ENCODE measurements at regions not wholly inside any gene's neighbourhood (a gene's known extent, or its start where the extent isn't known, plus 50 kb on each side); places are given as distances from the start of the nearest gene placed in this dataset.

GRCh38 chr3:174697310-174697709, 161.8 kb upstream of the NAALADL2 start:
- no peak for TF ChIP-seq MTA3 (IDR thresholded peaks at IDR 0.05; ENCODE audit: borderline replicate concordance, low read length)
- no peak for TF ChIP-seq CTCF (IDR thresholded peaks at IDR 0.05 in 2 of 3, conservative IDR thresholded peaks at IDR 0.05 in 1 of 3; ENCODE audit: control insufficient read depth in 2 of 3, extremely low read depth in 1 of 3, insufficient read depth in 1 of 3, low read depth in 3 of 3, low read length in 3 of 3)
- no peak for TF ChIP-seq NFYA (IDR thresholded peaks at IDR 0.05; ENCODE audit: borderline replicate concordance, low read depth, low read length)
- no peak for TF ChIP-seq TAF1 (IDR thresholded peaks at IDR 0.05; ENCODE audit: borderline replicate concordance, low read depth, low read length)
- no peak for TF ChIP-seq CHD2 (IDR thresholded peaks at IDR 0.05; ENCODE audit: borderline replicate concordance, low read depth, low read length)
- no peak for TF ChIP-seq POLR2A (IDR thresholded peaks at IDR 0.05; ENCODE audit: low read depth, low read length)
- TF ChIP-seq YBX1 (IDR thresholded peaks at IDR 0.05): no peak
- TF ChIP-seq MXI1 (IDR thresholded peaks at IDR 0.05; ENCODE audit: low read depth, low read length): no peak
- TF ChIP-seq ZNF274 (IDR thresholded peaks at IDR 0.05; ENCODE audit: insufficient read depth, insufficient read length): no peak
